COLO829 (cell line): ENCODE measurements at regions not wholly inside any gene's neighbourhood (a gene's known extent, or its start where the extent isn't known, plus 50 kb on each side); places are given as distances from the start of the nearest gene placed in this dataset.

Source experiments
- DNase-seq: peaks from one replicate; pipeline ENCODE4 v3.0.0; 2012; ENCODE audit warnings: low spot score

GRCh38 chr7:106165337-106165736 is 53.2 kb upstream of the SYPL1 start:
- peak; percentile 49 for DNase-seq

DNA sequence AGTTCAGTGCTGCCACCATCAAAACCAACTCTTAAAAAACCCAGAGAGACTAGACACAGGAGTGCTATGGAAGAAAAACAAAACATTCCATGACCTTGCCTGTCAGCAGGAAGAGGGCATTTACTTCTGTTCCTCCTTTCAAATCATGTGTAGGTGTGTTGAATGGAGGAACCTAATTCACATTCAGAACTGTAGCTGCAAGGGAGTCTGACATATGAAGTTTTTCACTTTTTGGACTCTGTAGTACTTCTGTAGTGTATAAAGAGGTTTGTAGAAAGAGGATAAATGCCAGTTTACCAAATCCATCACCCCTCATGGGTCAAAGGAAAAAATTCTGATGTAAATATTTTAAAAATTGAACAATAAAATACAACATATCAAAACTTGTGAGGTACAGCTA is 51.1 kb upstream of the SYPL1 start:
- DNase-seq = no peak
